ENCODE measurements at regions not wholly inside any gene's neighbourhood (a gene's known extent, or its start where the extent isn't known, plus 50 kb on each side); places are given as distances from the start of the nearest gene placed in this dataset.
"Not testable (repeated sequence)": the region's sequence is repeated elsewhere in the genome, so short reads cannot be mapped to it uniquely, and the experiment has no call there.

DNA sequence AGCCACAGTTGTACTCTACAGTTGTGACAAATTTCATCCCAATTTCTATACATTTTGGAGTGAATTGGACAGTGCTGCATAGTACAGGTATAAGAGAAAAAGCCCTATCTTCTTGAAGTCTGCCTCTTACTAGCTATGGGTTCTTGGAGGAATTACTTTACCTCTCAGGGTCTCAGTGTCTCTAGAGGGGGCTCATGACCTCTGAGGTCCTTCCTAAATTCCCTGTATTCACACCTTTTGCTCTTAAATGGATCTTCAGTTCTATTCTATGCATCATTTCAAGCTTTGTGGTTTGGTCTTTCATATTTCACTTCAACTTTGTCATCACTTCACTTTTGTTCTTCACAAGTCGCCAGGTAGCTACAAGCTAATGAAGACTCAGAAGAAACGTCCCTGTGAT is 71.2 kb upstream of the ERCC4 start:
- H3K36me3 ChIP-seq (replicated peaks in 1 of 2; ENCODE audit: control insufficient read depth in 1 of 2, insufficient read depth in 2 of 2, low read length in 2 of 2): no peaks in the 10 kb centered on the region
- 86% methylated on average over 2 of the region's 2 CpGs for WGBS (ENCODE audit: insufficient coverage)
- intact Hi-C loops (cut with micrococcal nuclease): no loop called here

GRCh38 chr16:13850173-13850572 is 69.8 kb upstream of the ERCC4 start:
- H3K9ac ChIP-seq (ENCODE audit: insufficient read depth, low read length, poor library complexity, severe bottlenecking); H3K4me3 ChIP-seq (replicated peaks in 1 of 3; ENCODE audit: low read depth in 2 of 3, low read length in 3 of 3); H3K27ac Mint-ChIP-seq; H3K27me3 Mint-ChIP-seq (ENCODE audit: low read depth in 3 of 3); intact Hi-C loops (cut with micrococcal nuclease); H3K4me2 ChIP-seq (replicated peaks; ENCODE audit: extremely low read depth, low read length, poor library complexity, severe bottlenecking); H3K36me3 Mint-ChIP-seq; H3K36me3 ChIP-seq (replicated peaks in 1 of 2; ENCODE audit: control insufficient read depth in 1 of 2, insufficient read depth in 2 of 2, low read length in 2 of 2); H3K9me3 ChIP-seq (replicated peaks in 1 of 2; ENCODE audit: control insufficient read depth in 1 of 2, insufficient read depth in 1 of 2, low read length in 2 of 2); DNase-seq; H2AFZ ChIP-seq (ENCODE audit: insufficient read depth, low read depth, low read length, poor library complexity, severe bottlenecking); H4K20me1 ChIP-seq (ENCODE audit: insufficient read depth, low read length); H3K27me3 ChIP-seq (ENCODE audit: control insufficient read depth in 2 of 2, insufficient read depth in 2 of 2, low read length in 2 of 2); H3K79me2 ChIP-seq (ENCODE audit: insufficient read depth, low read length); H3K27ac ChIP-seq (ENCODE audit: low read depth in 1 of 2, low read length in 2 of 2); H3K4me1 Mint-ChIP-seq; H3K4me3 Mint-ChIP-seq; H3K4me1 ChIP-seq (ENCODE audit: control insufficient read depth in 1 of 2, insufficient read depth in 2 of 2, low read length in 2 of 2): not testable (repeated sequence)
- no CpG with 5 or more reads among the region's 4 CpGs for WGBS (ENCODE audit: insufficient coverage)
- H3K9me3 Mint-ChIP-seq: peaks cover 0 to 10% (median 4%) of the 10 kb centered on the region in 7 donors

More for the DNA sequence above, 71.2 kb upstream of the ERCC4 start:
- Histone ChIP-seq H3K4me3 (replicated peaks in 1 of 3; ENCODE audit: low read depth in 2 of 3, low read length in 3 of 3) (no peak overlapping the region), H3K27ac (ENCODE audit: low read depth in 1 of 2, low read length in 2 of 2) (no peak overlapping the region), H2AFZ (ENCODE audit: insufficient read depth, low read depth, low read length, poor library complexity, severe bottlenecking) (no peak overlapping the region), H3K27me3 (ENCODE audit: control insufficient read depth in 2 of 2, insufficient read depth in 2 of 2, low read length in 2 of 2) (no peaks in the 10 kb centered on the region), H4K20me1 (ENCODE audit: insufficient read depth, low read length) (no peaks in the 10 kb centered on the region), H3K4me2 (replicated peaks; ENCODE audit: extremely low read depth, low read length, poor library complexity, severe bottlenecking) (no peak overlapping the region), H3K9me3 (replicated peaks in 1 of 2; ENCODE audit: control insufficient read depth in 1 of 2, insufficient read depth in 1 of 2, low read length in 2 of 2) (peaks cover 0 to 3% of the 10 kb centered on the region in 2 donors), H3K79me2 (ENCODE audit: insufficient read depth, low read length) (no peaks in the 10 kb centered on the region), H3K4me1 (ENCODE audit: control insufficient read depth in 1 of 2, insufficient read depth in 2 of 2, low read length in 2 of 2) (no peaks in the 10 kb centered on the region), H3K9ac (ENCODE audit: insufficient read depth, low read length, poor library complexity, severe bottlenecking) (no peak overlapping the region)
- no peak for DNase-seq
- no peak for TF ChIP-seq CTCF (IDR thresholded peaks at IDR 0.05)
- H3K4me3 Mint-ChIP-seq: no peak overlapping the region
- no peaks in the 10 kb centered on the region for H3K4me1 Mint-ChIP-seq
- no peak overlapping the region for H3K27ac Mint-ChIP-seq
- peaks cover 0 to 12% (median 3%) of the 10 kb centered on the region in 7 donors for H3K9me3 Mint-ChIP-seq
- peaks cover 0 to under 1% (median 0%) of the 10 kb centered on the region in 3 donors for H3K27me3 Mint-ChIP-seq (ENCODE audit: low read depth in 3 of 3)
- H3K36me3 Mint-ChIP-seq: no peaks in the 10 kb centered on the region

Measured in CD14-positive monocyte (primary cell).